ENCODE measurements at regions not wholly inside any gene's neighbourhood (a gene's known extent, or its start where the extent isn't known, plus 50 kb on each side); places are given as distances from the start of the nearest gene placed in this dataset.
"Not testable (repeated sequence)": the region's sequence is repeated elsewhere in the genome, so short reads cannot be mapped to it uniquely, and the experiment has no call there.

- no peak overlapping the region for H3K27ac ChIP-seq
- no peak for TF ChIP-seq CTCF (IDR thresholded peaks at IDR 0.05)
- H3K27me3 ChIP-seq (replicated peaks; ENCODE audit: insufficient read depth): no peaks in the 10 kb centered on the region
- ATAC-seq (ENCODE audit: insufficient number of reproducible peaks, low FRiP score, low read depth): no peak
- no peaks in the 10 kb centered on the region for H3K9me3 ChIP-seq
- DNase-seq (ENCODE audit: low spot score): no peak
- H3K4me1 ChIP-seq (ENCODE audit: control insufficient read depth in 1 of 2, low read depth in 2 of 2): no peaks in the 10 kb centered on the region
- no peak overlapping the region for H3K4me3 ChIP-seq
- H3K36me3 ChIP-seq: no peaks in the 10 kb centered on the region
Observed at GRCh38 chr13:87972568-87972967, 301.4 kb downstream of the SLITRK5 start.

- no peak overlapping the region for H3K27ac ChIP-seq
- H3K9me3 ChIP-seq: no peaks in the 10 kb centered on the region
- H3K4me1 ChIP-seq (ENCODE audit: control insufficient read depth in 1 of 2, low read depth in 2 of 2): no peaks in the 10 kb centered on the region
- no peak for TF ChIP-seq CTCF (IDR thresholded peaks at IDR 0.05)
- ATAC-seq (ENCODE audit: insufficient number of reproducible peaks, low FRiP score, low read depth) (no peak), DNase-seq (ENCODE audit: low spot score) (no peak)
- no peaks in the 10 kb centered on the region for H3K27me3 ChIP-seq (replicated peaks; ENCODE audit: insufficient read depth)
- H3K4me3 ChIP-seq: no peak overlapping the region
- no peaks in the 10 kb centered on the region for H3K36me3 ChIP-seq
Observed at GRCh38 chr13:87975035-87975434, 303.9 kb downstream of the SLITRK5 start.

- ATAC-seq (ENCODE audit: insufficient number of reproducible peaks, low FRiP score, low read depth); H3K27me3 ChIP-seq (replicated peaks; ENCODE audit: insufficient read depth); H3K36me3 ChIP-seq; H3K27ac ChIP-seq; H3K9me3 ChIP-seq; H3K4me3 ChIP-seq; H3K4me1 ChIP-seq (ENCODE audit: control insufficient read depth in 1 of 2, low read depth in 2 of 2); DNase-seq (ENCODE audit: low spot score): not testable (repeated sequence)
Observed at GRCh38 chr13:87976650-87977049, 305.5 kb downstream of the SLITRK5 start.

GRCh38 chr13:87981416-87981815 is 310.2 kb downstream of the SLITRK5 start:
- H3K4me3 ChIP-seq: no peak overlapping the region
- no peak for ATAC-seq (ENCODE audit: insufficient number of reproducible peaks, low FRiP score, low read depth)
- H3K36me3 ChIP-seq: no peaks in the 10 kb centered on the region
- TF ChIP-seq CTCF (IDR thresholded peaks at IDR 0.05): no peak
- no peaks in the 10 kb centered on the region for H3K4me1 ChIP-seq (ENCODE audit: control insufficient read depth in 1 of 2, low read depth in 2 of 2)
- no peak for DNase-seq (ENCODE audit: low spot score)
- no peak overlapping the region for H3K27ac ChIP-seq
- H3K27me3 ChIP-seq (replicated peaks; ENCODE audit: insufficient read depth): no peaks in the 10 kb centered on the region
- no peaks in the 10 kb centered on the region for H3K9me3 ChIP-seq

GRCh38 chr13:87982400-87982799 is 311.2 kb downstream of the SLITRK5 start:
- Histone ChIP-seq H3K4me1 (ENCODE audit: control insufficient read depth in 1 of 2, low read depth in 2 of 2) (no peaks in the 10 kb centered on the region), H3K4me3 (no peak overlapping the region), H3K36me3 (no peaks in the 10 kb centered on the region), H3K27me3 (replicated peaks; ENCODE audit: insufficient read depth) (no peaks in the 10 kb centered on the region), H3K27ac (no peak overlapping the region), H3K9me3 (no peaks in the 10 kb centered on the region)
- ATAC-seq (ENCODE audit: insufficient number of reproducible peaks, low FRiP score, low read depth): no peak
- DNase-seq (ENCODE audit: low spot score): no peak
- TF ChIP-seq CTCF (IDR thresholded peaks at IDR 0.05): no peak

- Histone ChIP-seq H3K36me3 (no peaks in the 10 kb centered on the region), H3K4me3 (no peak overlapping the region), H3K27me3 (replicated peaks; ENCODE audit: insufficient read depth) (no peaks in the 10 kb centered on the region), H3K4me1 (ENCODE audit: control insufficient read depth in 1 of 2, low read depth in 2 of 2) (no peaks in the 10 kb centered on the region), H3K9me3 (no peaks in the 10 kb centered on the region), H3K27ac (no peak overlapping the region)
- no peak for DNase-seq (ENCODE audit: low spot score)
- TF ChIP-seq CTCF (IDR thresholded peaks at IDR 0.05): no peak
- no peak for ATAC-seq (ENCODE audit: insufficient number of reproducible peaks, low FRiP score, low read depth)
Observed at GRCh38 chr13:87986639-87987250, 315.6 kb downstream of the SLITRK5 start.

All from thoracic aorta (tissue), 2 donors.